ENCODE measurements at regions not wholly inside any gene's neighbourhood (a gene's known extent, or its start where the extent isn't known, plus 50 kb on each side); places are given as distances from the start of the nearest gene placed in this dataset.

- WGBS (ENCODE audit: insufficient coverage, insufficient read length) = no CpG with 5 or more reads among the region's 6 CpGs
- Histone ChIP-seq H3K9me3 (ENCODE audit: control insufficient read depth, insufficient read depth, low read length) (no peaks in the 10 kb centered on the region), H3K27me3 (ENCODE audit: control insufficient read depth, insufficient read depth, low read length) (no peaks in the 10 kb centered on the region), H3K4me3 (ENCODE audit: low read length) (no peak overlapping the region), H3K36me3 (ENCODE audit: control insufficient read depth, insufficient read depth, low read length) (no peaks in the 10 kb centered on the region), H3K4me1 (ENCODE audit: control insufficient read depth, insufficient read depth, low read length) (no peaks in the 10 kb centered on the region), H3K27ac (ENCODE audit: low read length) (no peak overlapping the region)
- DNase-seq (ENCODE audit: low read depth, low spot score) = no peak
Observed at GRCh38 chr2:8363161-8363560, 318.7 kb upstream of the ID2 start.

GRCh38 chr2:8364668-8365067 is 317.2 kb upstream of the ID2 start:
- no peak overlapping the region for H3K4me3 ChIP-seq (ENCODE audit: low read length)
- DNase-seq (ENCODE audit: low read depth, low spot score) = no peak
- H3K27me3 ChIP-seq (ENCODE audit: control insufficient read depth, insufficient read depth, low read length) = no peaks in the 10 kb centered on the region
- no peaks in the 10 kb centered on the region for H3K4me1 ChIP-seq (ENCODE audit: control insufficient read depth, insufficient read depth, low read length)
- no CpG with 5 or more reads among the region's 1 CpG for WGBS (ENCODE audit: insufficient coverage, insufficient read length)
- H3K9me3 ChIP-seq (ENCODE audit: control insufficient read depth, insufficient read depth, low read length) = no peaks in the 10 kb centered on the region
- no peaks in the 10 kb centered on the region for H3K36me3 ChIP-seq (ENCODE audit: control insufficient read depth, insufficient read depth, low read length)
- no peak overlapping the region for H3K27ac ChIP-seq (ENCODE audit: low read length)

GRCh38 chr2:8365331-8365910 is 316.4 kb upstream of the ID2 start:
- no CpG with 5 or more reads among the region's 16 CpGs for whole genome bisulfite sequencing (ENCODE audit: insufficient coverage, insufficient read length)
- no peaks in the 10 kb centered on the region for H3K4me1 ChIP-seq (ENCODE audit: control insufficient read depth, insufficient read depth, low read length)

GRCh38 chr2:8367833-8368232 is 314.0 kb upstream of the ID2 start:
- H3K27ac ChIP-seq (ENCODE audit: low read length) = no peak overlapping the region
- no peaks in the 10 kb centered on the region for H3K36me3 ChIP-seq (ENCODE audit: control insufficient read depth, insufficient read depth, low read length)
- DNase-seq (ENCODE audit: low read depth, low spot score) = no peak
- H3K9me3 ChIP-seq (ENCODE audit: control insufficient read depth, insufficient read depth, low read length) = no peaks in the 10 kb centered on the region
- WGBS (ENCODE audit: insufficient coverage, insufficient read length) = no CpG with 5 or more reads among the region's 3 CpGs
- H3K27me3 ChIP-seq (ENCODE audit: control insufficient read depth, insufficient read depth, low read length) = no peaks in the 10 kb centered on the region
- H3K4me3 ChIP-seq (ENCODE audit: low read length) = no peak overlapping the region
- H3K4me1 ChIP-seq (ENCODE audit: control insufficient read depth, insufficient read depth, low read length) = no peaks in the 10 kb centered on the region

More at GRCh38 chr2:8365331-8365910, 316.4 kb upstream of the ID2 start:
- no peak for DNase-seq (ENCODE audit: low read depth, low spot score)
- Histone ChIP-seq H3K9me3 (ENCODE audit: control insufficient read depth, insufficient read depth, low read length) (no peaks in the 10 kb centered on the region), H3K36me3 (ENCODE audit: control insufficient read depth, insufficient read depth, low read length) (no peaks in the 10 kb centered on the region), H3K27me3 (ENCODE audit: control insufficient read depth, insufficient read depth, low read length) (no peaks in the 10 kb centered on the region), H3K27ac (ENCODE audit: low read length) (no peak overlapping the region), H3K4me3 (ENCODE audit: low read length) (no peak overlapping the region)

- no peaks in the 10 kb centered on the region for H3K36me3 ChIP-seq (ENCODE audit: control insufficient read depth, insufficient read depth, low read length)
- no peaks in the 10 kb centered on the region for H3K9me3 ChIP-seq (ENCODE audit: control insufficient read depth, insufficient read depth, low read length)
- H3K4me3 ChIP-seq (ENCODE audit: low read length) = no peak overlapping the region
- DNase-seq (ENCODE audit: low read depth, low spot score) = no peak
- H3K4me1 ChIP-seq (ENCODE audit: control insufficient read depth, insufficient read depth, low read length) = no peaks in the 10 kb centered on the region
- no CpG with 5 or more reads among the region's 6 CpGs for WGBS (ENCODE audit: insufficient coverage, insufficient read length)
- no peak overlapping the region for H3K27ac ChIP-seq (ENCODE audit: low read length)
- H3K27me3 ChIP-seq (ENCODE audit: control insufficient read depth, insufficient read depth, low read length) = no peaks in the 10 kb centered on the region
Observed at GRCh38 chr2:8368463-8368862, 313.4 kb upstream of the ID2 start.

- Histone ChIP-seq H3K36me3 (ENCODE audit: control insufficient read depth, insufficient read depth, low read length) (no peaks in the 10 kb centered on the region), H3K4me1 (ENCODE audit: control insufficient read depth, insufficient read depth, low read length) (no peaks in the 10 kb centered on the region), H3K4me3 (ENCODE audit: low read length) (no peak overlapping the region), H3K9me3 (ENCODE audit: control insufficient read depth, insufficient read depth, low read length) (no peaks in the 10 kb centered on the region), H3K27me3 (ENCODE audit: control insufficient read depth, insufficient read depth, low read length) (no peaks in the 10 kb centered on the region), H3K27ac (ENCODE audit: low read length) (no peak overlapping the region)
- WGBS (ENCODE audit: insufficient coverage, insufficient read length) = no CpG with 5 or more reads among the region's 8 CpGs
- DNase-seq (ENCODE audit: low read depth, low spot score) = no peak
Observed at GRCh38 chr2:8369522-8369921, 312.3 kb upstream of the ID2 start.

GRCh38 chr2:8370258-8370802 is 311.5 kb upstream of the ID2 start:
- Histone ChIP-seq H3K27ac (ENCODE audit: low read length) (no peak overlapping the region), H3K36me3 (ENCODE audit: control insufficient read depth, insufficient read depth, low read length) (no peaks in the 10 kb centered on the region), H3K9me3 (ENCODE audit: control insufficient read depth, insufficient read depth, low read length) (no peaks in the 10 kb centered on the region), H3K27me3 (ENCODE audit: control insufficient read depth, insufficient read depth, low read length) (no peaks in the 10 kb centered on the region), H3K4me1 (ENCODE audit: control insufficient read depth, insufficient read depth, low read length) (no peaks in the 10 kb centered on the region), H3K4me3 (ENCODE audit: low read length) (no peak overlapping the region)
- no peak for DNase-seq (ENCODE audit: low read depth, low spot score)
- no CpG with 5 or more reads among the region's 2 CpGs for WGBS (ENCODE audit: insufficient coverage, insufficient read length)

- Histone ChIP-seq H3K36me3 (ENCODE audit: control insufficient read depth, insufficient read depth, low read length) (no peaks in the 10 kb centered on the region), H3K4me1 (ENCODE audit: control insufficient read depth, insufficient read depth, low read length) (no peaks in the 10 kb centered on the region), H3K4me3 (ENCODE audit: low read length) (no peak overlapping the region), H3K27ac (ENCODE audit: low read length) (no peak overlapping the region), H3K27me3 (ENCODE audit: control insufficient read depth, insufficient read depth, low read length) (no peaks in the 10 kb centered on the region), H3K9me3 (ENCODE audit: control insufficient read depth, insufficient read depth, low read length) (no peaks in the 10 kb centered on the region)
- no CpG with 5 or more reads among the region's 4 CpGs for WGBS (ENCODE audit: insufficient coverage, insufficient read length)
- DNase-seq (ENCODE audit: low read depth, low spot score) = no peak
Observed at GRCh38 chr2:8371653-8372052, 310.2 kb upstream of the ID2 start.

GRCh38 chr2:8374782-8375181 is 307.1 kb upstream of the ID2 start:
- DNase-seq (ENCODE audit: low read depth, low spot score) = no peak
- WGBS (ENCODE audit: insufficient coverage, insufficient read length) = no CpG with 5 or more reads among the region's 9 CpGs
- Histone ChIP-seq H3K9me3 (ENCODE audit: control insufficient read depth, insufficient read depth, low read length) (no peaks in the 10 kb centered on the region), H3K36me3 (ENCODE audit: control insufficient read depth, insufficient read depth, low read length) (no peaks in the 10 kb centered on the region), H3K27me3 (ENCODE audit: control insufficient read depth, insufficient read depth, low read length) (no peaks in the 10 kb centered on the region), H3K4me1 (ENCODE audit: control insufficient read depth, insufficient read depth, low read length) (no peaks in the 10 kb centered on the region), H3K27ac (ENCODE audit: low read length) (no peak overlapping the region), H3K4me3 (ENCODE audit: low read length) (no peak overlapping the region)

GRCh38 chr2:8376603-8377410 is 305.0 kb upstream of the ID2 start:
- WGBS (ENCODE audit: insufficient coverage, insufficient read length) = no CpG with 5 or more reads among the region's 11 CpGs
- Histone ChIP-seq H3K9me3 (ENCODE audit: control insufficient read depth, insufficient read depth, low read length) (no peaks in the 10 kb centered on the region), H3K4me1 (ENCODE audit: control insufficient read depth, insufficient read depth, low read length) (no peaks in the 10 kb centered on the region), H3K27ac (ENCODE audit: low read length) (no peak overlapping the region), H3K4me3 (ENCODE audit: low read length) (no peak overlapping the region), H3K36me3 (ENCODE audit: control insufficient read depth, insufficient read depth, low read length) (no peaks in the 10 kb centered on the region), H3K27me3 (ENCODE audit: control insufficient read depth, insufficient read depth, low read length) (no peaks in the 10 kb centered on the region)
- DNase-seq (ENCODE audit: low read depth, low spot score) = no peak

All from iPS DF 6.9 (cell line).